ENCODE measurements at regions not wholly inside any gene's neighbourhood (a gene's known extent, or its start where the extent isn't known, plus 50 kb on each side); places are given as distances from the start of the nearest gene placed in this dataset.
"Not testable (repeated sequence)": the region's sequence is repeated elsewhere in the genome, so short reads cannot be mapped to it uniquely, and the experiment has no call there.

DNA sequence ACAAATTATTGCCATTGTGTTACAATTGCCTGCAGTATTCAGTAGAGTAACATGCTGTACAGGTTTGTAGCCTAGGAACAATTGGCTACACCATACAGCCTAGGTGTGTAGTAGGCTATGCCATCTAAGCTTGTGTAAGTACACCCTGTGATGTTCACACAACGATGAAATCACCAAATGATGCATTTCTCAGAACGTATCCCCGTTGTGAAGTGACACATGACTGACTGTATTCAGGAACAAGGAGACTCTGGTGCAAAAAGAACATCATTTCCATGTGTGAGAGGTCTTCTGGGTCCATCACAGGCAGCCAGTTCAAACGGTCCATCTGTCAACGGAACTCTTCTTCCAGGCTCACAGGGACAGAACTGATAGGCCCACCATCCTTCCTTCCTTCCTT, 263.7 kb downstream of the ANAPC1 start:
- DNase-seq (ENCODE audit: low spot score) = no peak

DNA sequence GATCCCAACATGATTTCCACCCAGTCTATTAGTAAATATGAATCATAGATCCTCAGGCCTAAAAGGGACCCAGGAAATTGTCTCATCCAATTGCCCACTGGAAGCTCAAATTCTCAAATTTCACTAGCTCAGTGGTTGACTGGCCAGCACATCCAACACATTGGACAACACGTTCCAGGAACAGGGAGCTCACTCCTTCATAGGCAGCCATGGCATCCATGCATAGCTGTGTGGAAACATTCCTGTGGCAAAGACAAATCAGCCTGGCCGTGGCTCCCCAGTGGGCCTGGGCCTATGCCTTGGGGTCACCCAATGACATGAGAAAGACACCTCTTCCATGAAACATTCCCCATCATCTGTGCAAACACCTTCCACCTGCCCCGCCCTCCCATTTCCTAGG, 261.1 kb downstream of the ANAPC1 start:
- DNase-seq (ENCODE audit: low spot score) = no peak

DNA sequence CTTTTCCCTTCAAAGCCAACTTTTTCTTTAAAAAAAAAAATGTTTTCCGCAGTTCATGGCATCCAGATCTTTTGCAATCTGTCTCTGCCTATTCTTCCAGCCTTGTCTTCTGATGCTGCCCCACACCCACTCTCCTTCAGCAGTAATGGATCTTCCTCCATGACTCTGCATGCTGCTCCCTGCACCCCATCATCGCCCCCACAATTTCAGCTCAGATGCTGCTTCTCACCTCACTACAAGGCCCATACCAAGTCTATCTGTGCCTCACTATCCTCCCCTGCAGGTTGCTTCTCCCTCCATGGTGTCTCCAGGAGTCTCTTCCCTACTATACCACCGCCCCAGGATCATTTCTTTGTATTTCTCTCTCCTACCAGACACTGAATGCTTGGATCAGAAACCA, 260.6 kb downstream of the ANAPC1 start:
- DNase-seq (ENCODE audit: low spot score) = no peak

DNA sequence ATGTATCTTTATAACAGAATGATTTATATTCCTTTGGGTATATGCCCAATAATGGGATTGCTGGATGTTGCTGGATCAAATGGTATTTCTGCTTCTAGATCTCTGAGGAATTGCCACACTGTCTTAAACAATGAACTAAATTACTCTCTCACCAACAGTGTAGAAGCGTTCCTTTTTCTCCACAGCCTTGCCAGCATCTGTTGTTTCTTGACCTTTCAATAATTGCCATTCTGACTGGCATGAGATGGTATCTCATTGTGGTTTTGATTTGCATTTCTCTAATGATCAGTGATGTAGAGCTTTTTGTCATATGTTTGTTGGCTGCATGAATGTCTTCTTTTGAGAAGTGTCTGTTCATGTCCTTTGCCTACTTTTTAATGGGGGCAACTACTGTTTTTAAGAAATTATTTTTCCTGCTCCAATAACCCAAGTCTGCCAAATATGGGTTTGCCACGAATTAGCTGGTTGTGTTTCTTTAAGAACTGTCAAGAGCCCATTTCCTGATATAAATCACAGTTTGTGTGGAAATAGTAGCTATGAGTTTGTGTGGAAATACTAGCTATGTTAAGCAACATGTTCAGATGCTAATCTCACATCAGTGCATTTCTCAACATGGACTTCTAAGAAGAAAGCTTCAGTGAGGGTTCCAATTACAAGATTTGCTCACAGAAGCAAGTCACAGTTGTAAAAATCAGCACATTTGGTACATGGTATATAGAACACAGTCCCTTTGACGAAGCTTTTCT, 259.4 kb downstream of the ANAPC1 start:
- DNase-seq (ENCODE audit: low spot score) = peak; percentile 26

DNA sequence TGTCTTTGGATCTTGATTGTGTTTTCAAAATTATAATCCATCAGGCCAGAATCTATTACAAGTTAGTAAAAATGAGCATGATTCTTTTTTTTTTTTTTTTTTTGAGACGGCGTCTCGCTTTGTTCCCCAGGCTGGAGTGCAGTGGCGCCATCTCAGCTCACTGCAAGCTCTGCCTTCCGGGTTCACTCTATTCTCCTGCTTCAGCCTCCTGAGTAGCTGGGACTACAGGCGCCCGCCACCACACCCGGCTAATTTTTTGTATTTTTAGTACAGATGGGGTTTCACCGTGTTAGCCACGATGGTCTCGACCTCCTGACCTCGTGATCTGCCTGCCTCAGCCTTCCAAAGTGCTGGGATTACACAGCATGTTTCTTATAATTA, 258.8 kb downstream of the ANAPC1 start:
- not testable (repeated sequence) for DNase-seq (ENCODE audit: low spot score)

DNA sequence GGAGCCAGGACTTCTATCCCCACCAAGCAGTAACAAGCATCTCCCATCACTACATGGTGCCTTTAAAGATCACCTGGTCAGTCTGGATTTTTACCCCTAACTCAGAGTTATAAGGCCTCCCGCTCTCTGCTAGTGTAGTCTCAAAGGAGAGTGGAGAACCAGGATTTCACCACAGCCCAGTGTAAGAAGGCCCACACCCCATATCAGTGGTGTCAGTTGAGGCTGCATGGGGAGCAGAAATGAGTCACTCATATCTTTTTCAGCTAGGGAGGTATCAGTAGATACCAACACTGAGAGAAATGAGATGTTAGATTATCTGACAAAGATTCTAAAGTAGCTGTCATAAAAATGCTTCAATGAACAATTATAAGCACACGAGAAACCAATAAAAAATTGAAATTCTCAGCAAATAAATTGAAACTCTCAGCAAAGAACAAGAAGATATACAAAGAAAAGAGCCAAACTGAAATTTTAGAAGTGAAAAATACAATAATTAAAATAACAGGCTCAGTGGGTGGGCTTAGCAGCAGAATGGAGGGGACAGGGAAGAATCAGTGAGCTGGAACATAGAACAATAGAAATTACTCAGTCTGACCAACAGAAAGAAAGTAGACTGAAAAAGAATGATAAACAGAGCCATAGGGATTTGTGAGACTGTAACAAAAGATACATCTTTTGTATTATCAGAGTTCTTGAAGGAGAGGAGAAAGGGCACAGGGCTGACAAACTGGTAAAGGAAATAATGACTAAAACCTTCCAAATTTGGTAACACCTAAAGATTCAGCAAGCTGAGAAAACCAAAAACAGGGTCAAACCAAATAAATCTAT, 257.7 kb downstream of the ANAPC1 start:
- no peak for DNase-seq (ENCODE audit: low spot score)

DNA sequence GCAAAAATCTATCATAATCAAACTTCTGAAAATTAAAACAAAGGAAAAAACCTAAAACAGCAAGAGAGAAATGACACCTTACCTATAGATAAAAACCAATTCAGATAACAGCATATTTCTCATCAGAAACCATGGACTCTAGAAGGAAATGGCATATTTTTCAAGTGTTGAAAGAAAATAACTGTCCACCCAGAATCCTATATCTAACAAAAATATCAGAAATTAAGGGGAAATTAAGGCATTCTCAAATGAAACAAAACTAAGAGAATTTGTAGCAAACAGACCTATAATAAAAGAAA, 257.2 kb downstream of the ANAPC1 start:
- DNase-seq (ENCODE audit: low spot score) = no peak

DNA sequence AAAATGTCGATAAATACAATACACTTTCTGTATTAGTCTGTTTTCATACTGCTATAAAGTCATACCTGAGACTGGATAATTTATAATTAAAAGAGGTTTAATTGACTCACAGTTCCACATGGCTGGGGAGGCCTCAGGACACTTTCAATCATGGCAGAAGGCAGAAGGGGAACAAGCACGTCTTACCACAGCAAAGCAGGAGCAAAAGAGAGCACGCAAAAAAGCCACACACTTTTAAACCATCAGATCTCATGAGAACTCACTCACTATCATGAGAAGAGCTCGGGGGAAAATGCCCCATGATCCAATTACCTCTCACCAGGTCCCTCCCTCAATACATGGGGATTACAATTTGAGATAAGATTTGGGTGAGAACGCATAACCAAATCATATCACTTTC, 256.7 kb downstream of the ANAPC1 start:
- DNase-seq (ENCODE audit: low spot score) = no peak

DNA sequence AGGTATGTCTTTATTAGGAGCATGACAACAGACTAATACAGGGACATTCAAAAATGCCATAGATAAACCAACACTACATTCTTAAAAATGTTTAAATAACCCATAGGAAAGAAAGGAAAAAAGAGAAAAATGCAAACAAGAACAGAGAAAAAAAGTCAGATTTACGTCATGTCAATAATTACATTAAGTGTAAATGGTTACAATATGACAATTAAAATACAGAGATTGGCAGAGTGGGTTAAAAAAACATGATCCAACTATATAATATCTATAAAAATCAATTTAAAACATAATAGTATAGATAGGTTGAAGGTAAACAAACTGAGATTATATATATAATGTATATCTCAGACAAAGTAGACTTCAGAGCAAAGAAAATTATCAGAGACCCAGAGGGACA, 255.8 kb downstream of the ANAPC1 start:
- DNase-seq (ENCODE audit: low spot score) = no peak

DNA sequence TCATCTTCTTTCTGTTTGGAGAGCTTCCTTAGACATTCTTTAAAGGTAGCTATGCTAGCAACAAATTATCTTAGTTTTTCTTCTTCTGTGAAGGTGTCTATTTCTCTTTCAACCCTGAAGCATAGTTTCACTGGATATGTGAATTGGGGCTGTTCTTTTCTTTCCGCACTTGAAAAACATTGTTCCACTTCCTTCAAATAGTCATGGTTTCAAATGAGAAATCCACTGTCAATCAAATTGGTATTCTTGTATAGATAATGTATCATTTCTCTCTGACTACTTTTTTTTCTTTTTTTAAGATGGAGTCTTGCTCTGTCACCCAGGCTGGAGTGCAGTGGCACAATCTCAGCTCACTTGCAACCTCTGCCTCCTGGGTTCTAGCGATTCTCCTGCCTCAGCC, 254.0 kb downstream of the ANAPC1 start:
- DNase-seq (ENCODE audit: low spot score) = no peak

DNA sequence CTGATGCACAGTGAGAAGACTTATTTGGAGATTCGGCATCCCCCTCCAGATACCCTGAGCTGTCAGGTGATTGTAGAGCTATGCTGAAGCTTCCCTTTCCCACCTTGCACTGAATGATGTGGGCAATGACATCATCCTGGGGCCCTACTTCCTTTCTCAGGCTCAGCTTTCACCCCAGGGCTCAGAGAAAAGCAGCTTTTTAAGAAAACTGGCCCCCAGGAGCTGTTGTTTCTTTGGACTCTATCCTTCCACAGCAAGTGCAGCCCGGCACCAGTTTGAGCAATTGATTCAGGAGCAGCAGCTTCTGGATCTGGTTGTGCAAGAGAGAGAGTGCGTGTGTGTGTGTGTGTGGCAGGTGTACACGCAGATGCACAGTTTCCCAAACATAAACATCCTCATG, 251.3 kb downstream of the ANAPC1 start:
- DNase-seq (ENCODE audit: low spot score) = no peak

DNA sequence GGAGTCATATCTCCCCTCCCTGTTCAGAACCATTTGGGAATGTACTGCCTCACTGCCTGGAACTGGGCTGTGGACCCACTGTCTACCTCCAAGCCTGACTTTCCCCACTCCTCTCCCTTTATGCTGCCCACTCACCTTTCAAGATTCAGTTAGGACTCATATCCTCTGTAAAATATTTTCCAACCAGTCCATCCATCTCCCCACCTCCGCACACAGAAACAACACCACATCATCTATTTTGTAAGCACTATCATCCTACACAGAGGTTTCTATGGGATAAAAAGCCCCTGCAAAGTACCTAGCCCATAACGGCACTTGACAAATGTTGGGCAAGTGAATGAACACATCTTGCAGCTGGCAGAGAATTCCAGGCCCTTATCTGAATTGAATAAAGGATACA, 250.8 kb downstream of the ANAPC1 start:
- DNase-seq (ENCODE audit: low spot score) = no peak

DNA sequence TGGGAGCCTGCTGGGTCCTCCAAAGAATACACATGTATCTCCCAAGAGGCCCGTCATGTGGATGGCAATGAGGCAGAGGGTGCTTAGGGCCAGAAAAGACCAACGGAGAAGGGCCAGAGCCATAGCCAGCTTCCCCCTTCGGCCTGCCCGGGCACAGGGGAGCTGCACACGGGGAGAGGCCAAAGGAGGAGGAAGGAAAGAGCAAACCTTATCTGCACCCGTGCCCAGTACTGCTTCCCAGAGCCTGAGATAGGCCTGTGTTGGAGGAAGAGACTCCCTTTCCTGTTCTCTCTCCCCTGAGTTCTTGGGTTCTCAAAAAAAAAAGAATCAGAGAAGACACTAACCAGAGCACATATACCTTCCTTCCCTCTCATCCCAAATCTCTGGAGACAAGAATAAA, 250.3 kb downstream of the ANAPC1 start:
- DNase-seq (ENCODE audit: low spot score) = no peak

DNA sequence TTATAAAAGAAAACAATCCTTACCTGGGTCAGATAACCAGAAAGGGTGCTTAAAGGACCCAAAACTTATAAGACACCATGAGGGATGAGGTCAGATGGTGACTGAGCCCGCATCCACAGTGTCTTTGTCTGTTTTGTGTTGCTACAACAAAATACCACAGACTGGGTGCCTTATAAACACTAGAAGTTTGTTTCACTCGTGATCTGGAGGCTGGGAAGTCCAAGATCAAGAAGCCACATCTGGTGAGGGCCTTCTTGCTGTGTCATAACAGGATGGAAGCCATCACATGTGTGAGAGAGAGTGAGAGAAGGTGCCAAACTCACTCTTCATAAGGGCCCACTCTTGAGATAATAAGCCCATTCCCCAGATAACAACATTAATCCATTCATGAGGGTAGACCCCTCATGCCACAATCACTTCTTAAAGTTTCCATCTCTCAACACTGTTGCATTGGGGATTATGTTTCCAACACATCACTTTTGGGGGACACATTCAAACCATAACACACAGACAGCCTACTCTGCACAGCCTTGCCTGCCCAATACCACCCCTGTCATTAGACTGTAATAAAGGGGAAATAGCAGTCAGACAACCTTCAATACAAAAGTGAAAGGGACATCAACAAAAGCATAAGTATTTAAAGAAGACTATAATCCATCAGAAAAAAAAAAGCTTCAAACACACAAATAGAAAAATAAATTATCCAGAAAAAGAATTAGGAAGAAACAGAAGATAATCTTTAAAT, 249.8 kb downstream of the ANAPC1 start:
- no peak for DNase-seq (ENCODE audit: low spot score)

DNA sequence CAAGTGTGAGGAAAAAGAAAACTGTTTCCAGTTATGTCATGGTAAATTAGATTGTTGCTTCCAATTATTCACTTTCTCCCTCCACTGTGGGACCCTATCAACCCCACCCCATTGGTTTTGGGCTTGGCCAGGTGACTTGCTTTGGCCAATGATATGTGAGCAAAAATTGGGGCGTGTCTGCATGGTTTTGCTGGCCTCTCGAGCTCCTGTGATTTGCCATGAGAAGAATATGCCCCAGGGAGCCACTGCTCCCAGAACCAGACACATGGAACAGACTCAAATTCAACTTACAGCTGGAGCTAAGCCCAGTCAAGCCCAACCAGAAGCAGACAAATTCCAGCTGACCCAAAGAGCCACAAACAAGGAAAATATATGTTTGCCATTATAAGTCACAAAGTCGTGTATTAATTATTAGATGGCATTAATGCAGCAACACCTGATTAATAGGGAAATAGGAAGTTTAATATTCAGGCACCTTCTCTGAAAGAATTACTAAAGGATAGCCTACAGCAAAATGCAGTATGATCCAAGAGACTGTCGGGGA, 248.9 kb downstream of the ANAPC1 start:
- DNase-seq (ENCODE audit: low spot score) = no peak

DNA sequence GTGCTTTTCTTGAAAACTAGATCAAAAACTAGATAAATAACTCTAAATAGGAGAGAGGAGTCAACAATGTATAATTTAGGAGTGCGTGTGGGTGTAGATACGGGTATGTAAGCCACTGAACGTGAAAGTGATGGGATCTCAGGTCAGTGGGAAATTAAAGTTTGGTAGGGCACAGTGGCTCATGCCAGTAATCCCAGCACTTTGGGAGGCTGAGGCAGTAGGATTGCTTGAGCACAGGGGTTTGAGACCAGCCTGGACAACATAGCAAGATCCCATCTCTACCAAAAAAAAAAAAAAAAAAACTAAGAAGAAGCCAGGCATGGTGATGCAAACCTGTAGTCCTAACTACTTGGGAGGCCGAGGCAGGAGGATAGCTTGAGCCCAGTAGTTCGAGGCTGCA, 247.1 kb downstream of the ANAPC1 start:
- no peak for DNase-seq (ENCODE audit: low spot score)

DNA sequence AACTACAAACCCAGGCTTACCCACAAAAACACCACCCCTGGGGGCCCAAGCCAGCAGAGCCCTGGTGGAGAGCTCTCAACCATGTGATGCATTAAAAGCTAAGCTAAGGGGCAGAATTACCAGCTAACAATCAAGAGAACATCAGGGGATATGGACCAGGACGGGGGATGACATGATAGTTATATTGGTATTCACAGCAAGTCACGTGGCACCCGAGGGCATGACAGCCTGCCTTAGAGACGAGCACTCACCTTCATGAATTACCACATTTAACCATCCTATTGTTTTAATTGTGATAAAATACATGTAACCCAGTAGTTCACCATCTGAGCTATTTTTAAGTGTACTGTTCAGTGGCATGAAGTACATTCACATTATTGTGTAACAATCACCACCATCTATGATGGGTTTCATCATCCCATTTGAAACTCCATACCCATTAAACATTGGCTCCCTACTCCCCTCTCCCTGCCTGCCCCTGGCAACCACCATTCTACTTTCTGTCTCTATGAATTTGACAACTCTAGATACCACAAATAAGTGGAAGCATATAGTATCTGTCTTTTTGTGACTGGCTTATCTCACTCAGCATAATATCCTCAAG, 245.6 kb downstream of the ANAPC1 start:
- no peak for DNase-seq (ENCODE audit: low spot score)

DNA sequence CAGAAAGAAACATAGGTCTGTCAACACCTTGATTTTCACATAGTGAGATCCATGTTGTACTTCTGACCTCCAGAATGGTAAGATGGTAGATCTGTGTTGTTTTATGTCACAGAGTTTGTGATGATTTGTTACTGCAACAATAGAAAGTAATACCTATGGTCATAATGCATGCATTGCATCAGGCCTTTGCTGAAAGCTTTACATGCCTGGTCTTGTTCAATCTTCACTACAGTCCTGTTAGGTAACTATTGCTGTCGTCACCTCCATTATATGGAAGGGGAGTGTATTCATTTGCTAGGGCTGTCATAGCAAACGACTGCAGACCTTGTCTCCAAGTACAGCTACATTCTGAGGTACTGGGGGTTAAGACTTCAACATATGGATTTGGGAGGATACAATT, 243.5 kb downstream of the ANAPC1 start:
- DNase-seq (ENCODE audit: low spot score) = no peak

DNA sequence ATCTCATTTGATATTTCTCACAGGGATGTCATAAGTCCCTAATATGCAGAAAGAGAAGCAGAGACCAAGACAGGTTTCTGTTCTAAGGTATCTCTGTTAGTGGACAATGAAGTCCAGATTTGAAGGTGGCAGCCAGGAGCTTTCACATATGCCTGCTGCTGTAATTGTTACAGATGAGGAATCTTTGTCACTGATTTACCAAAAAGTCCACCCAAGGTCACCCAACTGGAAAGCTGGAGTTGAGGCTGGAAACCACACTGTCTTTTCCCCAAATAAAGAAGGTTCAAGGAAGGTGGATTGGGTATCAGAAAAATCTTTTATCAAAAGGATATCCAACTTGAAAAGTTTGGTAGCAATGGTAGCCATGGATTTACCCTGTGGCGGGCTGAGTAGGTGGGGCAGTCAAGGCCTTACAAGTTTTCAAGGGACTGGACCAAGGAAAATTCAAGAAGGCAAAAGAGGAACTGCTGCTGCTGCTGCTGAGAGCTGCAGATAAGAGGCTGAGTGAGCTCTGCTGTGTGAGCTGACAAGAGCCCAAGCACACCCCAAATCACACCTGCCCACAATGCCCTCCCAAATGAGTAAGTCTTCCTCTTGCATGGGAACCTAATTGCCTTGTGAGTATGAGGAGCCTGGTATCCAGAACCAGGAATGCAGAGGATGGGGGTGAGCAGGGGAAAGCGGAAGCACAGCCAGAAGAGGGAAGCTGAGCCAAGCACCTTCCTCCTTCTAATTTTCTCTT, 241.2 kb downstream of the ANAPC1 start:
- no peak for DNase-seq (ENCODE audit: low spot score)

DNA sequence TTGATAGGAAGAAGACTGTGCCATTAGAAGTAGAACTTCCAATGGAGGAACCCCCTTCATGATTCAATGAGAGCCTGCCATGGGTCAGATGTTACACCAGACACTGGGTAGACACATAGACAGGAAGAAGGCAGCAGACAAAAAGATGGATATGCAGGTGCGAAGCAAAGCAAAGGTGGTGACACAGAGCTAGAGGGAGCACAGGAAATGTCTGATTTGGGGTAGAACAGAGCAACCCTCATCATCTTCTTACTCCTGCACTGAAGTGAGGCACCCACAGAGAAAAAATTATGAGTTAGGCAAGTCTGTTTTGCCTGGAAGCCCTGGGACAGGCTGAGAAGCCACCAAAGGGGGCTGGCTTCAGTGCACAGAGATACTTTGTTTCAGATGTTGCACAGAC, 240.2 kb downstream of the ANAPC1 start:
- no peak for DNase-seq (ENCODE audit: low spot score)

DNA sequence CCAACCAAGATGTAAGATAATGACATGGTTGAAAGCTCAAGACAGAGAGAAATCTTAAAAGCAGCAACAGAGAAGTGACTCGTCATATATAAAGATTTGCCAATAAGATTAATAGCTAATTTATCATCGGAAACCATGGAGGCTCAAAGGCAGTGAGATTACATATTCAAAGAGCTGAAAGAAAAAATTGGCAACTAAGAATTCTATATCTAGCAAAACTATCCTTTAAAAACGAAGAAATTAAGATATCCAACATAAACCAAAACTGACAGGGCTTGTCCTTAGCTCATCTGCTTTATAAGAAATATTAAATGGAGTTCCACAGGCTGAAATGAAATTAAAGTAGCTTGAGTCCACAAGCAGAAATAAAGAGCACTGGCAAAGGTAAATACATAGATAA, 236.6 kb downstream of the ANAPC1 start:
- DNase-seq (ENCODE audit: low spot score) = no peak

DNA sequence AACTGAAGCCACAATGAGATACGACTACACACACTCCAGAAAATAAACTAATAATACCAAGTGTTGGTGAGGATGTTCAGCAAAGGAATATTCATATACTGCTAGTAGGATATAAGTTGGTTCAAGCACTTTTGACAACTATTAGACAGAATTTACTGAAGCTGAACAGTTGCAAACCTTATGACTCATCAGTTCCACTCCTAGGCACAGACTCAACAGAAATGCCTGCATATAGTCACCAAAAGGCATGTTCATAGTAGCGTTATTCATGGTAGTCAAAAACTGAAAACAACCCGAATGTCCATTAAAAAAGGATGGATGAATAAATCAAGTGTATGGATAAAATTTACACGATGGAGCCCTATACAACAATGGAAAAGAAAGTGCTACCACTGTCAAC, 232.0 kb downstream of the ANAPC1 start:
- DNase-seq (ENCODE audit: low spot score) = no peak
